WI38 (cell line): ENCODE measurements at regions not wholly inside any gene's neighbourhood (a gene's known extent, or its start where the extent isn't known, plus 50 kb on each side); places are given as distances from the start of the nearest gene placed in this dataset.
A peak's percentile ranks its signal among the peaks of the same experiment; 100 is the strongest.
"Not testable (repeated sequence)": the region's sequence is repeated elsewhere in the genome, so short reads cannot be mapped to it uniquely, and the experiment has no call there.

ENCODE experiments used
- H3K4me3 ChIP-seq: 2 replicates; pipeline ENCODE4 v1.5.1; 2011; ENCODE audit warnings: low read depth, mild to moderate bottlenecking, control low read depth, low read length
- TF ChIP-seq, protein P1 (sequence below): IDR thresholded peaks from 2 replicates; pipeline ENCODE4 v1.5.1; 2012; ENCODE audit warnings: low read depth, mild to moderate bottlenecking, control low read depth, low read length

DNA sequence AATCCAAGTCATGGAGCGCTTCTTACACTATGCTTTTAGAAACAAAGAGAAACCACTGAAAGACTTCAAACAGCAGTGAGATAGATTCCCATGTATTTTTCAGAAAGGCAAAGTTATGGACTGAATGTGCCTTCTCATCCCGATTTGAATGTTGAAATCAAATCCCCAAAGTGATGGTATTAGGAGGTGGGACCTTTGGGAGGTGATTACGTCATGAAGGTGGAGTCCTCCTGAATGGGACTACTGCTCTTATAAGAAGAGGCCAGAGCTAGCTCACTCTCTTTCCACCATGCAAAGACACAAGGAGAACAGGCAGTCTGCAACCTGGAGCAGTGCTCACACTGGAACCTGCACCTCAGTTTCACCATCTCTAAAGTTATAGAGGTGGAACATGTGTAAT lies 1279.8 kb downstream of the GATA3 start:
- TF ChIP-seq, protein P1, sequence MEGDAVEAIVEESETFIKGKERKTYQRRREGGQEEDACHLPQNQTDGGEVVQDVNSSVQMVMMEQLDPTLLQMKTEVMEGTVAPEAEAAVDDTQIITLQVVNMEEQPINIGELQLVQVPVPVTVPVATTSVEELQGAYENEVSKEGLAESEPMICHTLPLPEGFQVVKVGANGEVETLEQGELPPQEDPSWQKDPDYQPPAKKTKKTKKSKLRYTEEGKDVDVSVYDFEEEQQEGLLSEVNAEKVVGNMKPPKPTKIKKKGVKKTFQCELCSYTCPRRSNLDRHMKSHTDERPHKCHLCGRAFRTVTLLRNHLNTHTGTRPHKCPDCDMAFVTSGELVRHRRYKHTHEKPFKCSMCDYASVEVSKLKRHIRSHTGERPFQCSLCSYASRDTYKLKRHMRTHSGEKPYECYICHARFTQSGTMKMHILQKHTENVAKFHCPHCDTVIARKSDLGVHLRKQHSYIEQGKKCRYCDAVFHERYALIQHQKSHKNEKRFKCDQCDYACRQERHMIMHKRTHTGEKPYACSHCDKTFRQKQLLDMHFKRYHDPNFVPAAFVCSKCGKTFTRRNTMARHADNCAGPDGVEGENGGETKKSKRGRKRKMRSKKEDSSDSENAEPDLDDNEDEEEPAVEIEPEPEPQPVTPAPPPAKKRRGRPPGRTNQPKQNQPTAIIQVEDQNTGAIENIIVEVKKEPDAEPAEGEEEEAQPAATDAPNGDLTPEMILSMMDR = no peak
- no peak overlapping the region for H3K4me3 ChIP-seq

DNA sequence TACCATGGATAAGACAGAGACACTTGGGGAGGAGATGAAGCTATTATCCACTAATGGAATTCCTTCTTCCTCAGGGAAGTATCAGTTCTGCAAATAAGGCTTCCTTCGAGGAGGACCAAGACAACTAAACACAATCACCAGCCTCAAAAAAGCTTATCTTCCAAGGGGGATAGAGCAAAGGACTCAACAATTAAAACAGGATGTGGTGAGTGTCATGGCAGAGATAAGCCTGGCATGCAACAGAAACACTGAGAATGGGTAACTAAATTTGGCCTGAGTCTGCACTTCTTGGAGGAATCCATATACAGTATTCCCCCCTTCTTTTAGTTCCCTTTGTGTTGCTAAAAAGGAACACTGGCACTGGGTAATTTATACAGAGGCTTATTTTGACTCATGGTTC lies 1285.2 kb downstream of the GATA3 start:
- H3K4me3 ChIP-seq = no peak overlapping the region
- TF ChIP-seq, protein P1 = no peak

DNA sequence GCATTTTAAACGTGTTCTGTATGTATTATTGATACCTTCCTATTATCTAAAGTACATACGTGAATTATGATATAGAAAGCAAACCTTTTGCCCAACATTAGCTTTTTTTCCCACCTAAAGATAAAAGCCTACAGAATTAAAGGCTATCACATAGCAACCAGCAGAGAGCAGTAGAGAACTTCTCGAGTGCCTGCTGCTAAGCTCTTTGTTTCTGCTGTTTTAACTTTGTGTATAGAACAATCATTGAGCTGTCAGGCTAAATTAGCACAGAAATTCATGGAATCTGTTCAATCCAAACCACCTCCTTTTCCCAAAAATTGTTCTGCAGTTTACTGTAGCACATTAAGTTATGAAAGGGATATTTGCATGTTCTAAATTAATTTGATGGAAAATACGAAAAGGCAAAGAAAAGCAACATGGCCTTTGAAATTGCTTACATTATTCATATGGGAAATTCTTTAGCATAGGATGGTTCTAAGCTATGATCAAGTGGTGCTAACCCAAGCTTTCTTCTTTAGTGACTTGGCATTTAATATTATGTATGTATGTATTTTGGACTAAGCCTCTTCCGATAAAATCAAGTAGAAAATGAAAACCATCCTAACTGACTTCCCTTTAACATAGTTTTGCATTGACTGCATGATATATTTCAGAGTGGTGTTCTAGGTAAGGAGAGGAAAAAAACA lies 1288.5 kb downstream of the GATA3 start:
- TF ChIP-seq, protein P1 = peak; percentile 51; the same call in 1 of the 2 replicates
- H3K4me3 ChIP-seq = no peak overlapping the region

GRCh38 chr10:9347933-9348332 lies 1293.4 kb downstream of the GATA3 start:
- H3K4me3 ChIP-seq = not testable (repeated sequence)

- no peak overlapping the region for H3K4me3 ChIP-seq
- TF ChIP-seq, protein P1 = no peak
Measured at GRCh38 chr10:9357471-9357870, 1303.0 kb downstream of the GATA3 start.

DNA sequence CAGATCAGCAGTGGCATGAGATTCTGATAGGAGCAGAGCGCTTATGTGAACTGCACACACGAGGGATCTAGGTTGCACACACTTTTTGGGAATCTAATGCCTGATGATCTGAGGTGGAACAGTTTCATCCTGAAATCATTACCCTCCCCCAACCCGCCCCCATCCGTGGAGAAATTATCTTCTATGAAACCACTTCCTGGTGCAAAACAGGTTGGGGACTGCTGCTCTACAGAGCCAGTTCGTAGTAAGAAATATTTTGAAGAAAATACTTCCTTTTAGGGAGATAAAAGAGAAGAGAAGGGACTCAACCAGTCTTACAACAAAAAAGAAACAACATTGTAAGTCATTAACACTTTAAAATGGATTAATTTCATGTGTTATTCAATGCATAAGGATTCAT lies 1308.2 kb downstream of the GATA3 start:
- TF ChIP-seq, protein P1 = no peak
- H3K4me3 ChIP-seq = no peak overlapping the region

DNA sequence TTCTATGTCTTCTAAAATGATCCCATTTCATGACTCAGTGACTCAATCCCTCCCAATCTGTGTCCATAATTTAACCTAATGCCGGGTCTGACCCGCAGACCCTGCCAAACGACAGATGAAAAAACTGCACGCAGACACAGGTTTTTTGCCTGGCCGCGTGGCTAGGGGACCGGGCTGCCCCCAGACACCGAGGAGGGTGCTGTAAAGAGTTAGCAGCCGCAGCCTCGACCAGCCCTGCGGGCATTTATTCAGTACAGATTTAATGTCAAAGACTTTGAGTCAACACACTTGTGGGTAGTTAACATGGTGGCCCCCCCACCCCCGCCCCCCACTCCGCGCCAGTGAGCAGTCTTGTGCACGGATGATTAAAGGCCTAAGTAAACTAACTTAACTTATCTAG lies 1324.7 kb downstream of the GATA3 start:
- TF ChIP-seq, protein P1 = no peak
- no peak overlapping the region for H3K4me3 ChIP-seq
